ENCODE measurements at regions not wholly inside any gene's neighbourhood (a gene's known extent, or its start where the extent isn't known, plus 50 kb on each side); places are given as distances from the start of the nearest gene placed in this dataset.
"Not testable (repeated sequence)": the region's sequence is repeated elsewhere in the genome, so short reads cannot be mapped to it uniquely, and the experiment has no call there.

- Mint-ChIP-seq H3K36me3 (no peaks in the 10 kb centered on the region), H3K4me3 (no peak overlapping the region), H3K27ac (no peak overlapping the region), H3K4me1 (no peaks in the 10 kb centered on the region), H3K9me3 (peaks cover 7% of the 10 kb centered on the region), H3K27me3 (no peaks in the 10 kb centered on the region)
Measured at GRCh38 chr16:76676356-76676755, 399.2 kb downstream of the CNTNAP4 start.

DNA sequence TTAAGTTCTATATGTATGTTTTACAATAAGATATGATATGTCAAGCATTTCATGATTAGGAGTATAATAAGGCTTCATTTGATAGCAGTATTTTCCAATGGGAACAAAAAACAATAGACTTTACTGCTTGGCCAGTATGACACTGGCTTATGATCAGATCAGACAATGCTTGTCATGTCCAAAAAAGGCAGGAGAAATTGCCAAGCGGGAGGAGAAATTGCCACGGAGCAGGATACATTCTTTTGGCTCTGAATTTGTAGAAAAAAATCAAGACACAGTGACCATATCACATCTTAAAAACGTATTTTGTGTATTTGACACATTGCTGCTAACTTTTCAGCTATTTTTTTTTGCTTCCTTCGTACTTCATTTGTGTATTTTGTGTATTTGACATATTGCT lies 404.1 kb downstream of the CNTNAP4 start:
- Mint-ChIP-seq H3K27me3 (no peaks in the 10 kb centered on the region), H3K27ac (no peak overlapping the region), H3K4me1 (no peaks in the 10 kb centered on the region), H3K4me3 (no peak overlapping the region), H3K9me3 (peaks cover 7% of the 10 kb centered on the region), H3K36me3 (no peaks in the 10 kb centered on the region)

GRCh38 chr16:76683051-76683450 lies 405.9 kb downstream of the CNTNAP4 start:
- Mint-ChIP-seq H3K9me3 (peaks cover 14% of the 10 kb centered on the region), H3K27ac (no peak overlapping the region), H3K36me3 (no peaks in the 10 kb centered on the region), H3K4me3 (no peak overlapping the region), H3K27me3 (no peaks in the 10 kb centered on the region), H3K4me1 (no peaks in the 10 kb centered on the region)

DNA sequence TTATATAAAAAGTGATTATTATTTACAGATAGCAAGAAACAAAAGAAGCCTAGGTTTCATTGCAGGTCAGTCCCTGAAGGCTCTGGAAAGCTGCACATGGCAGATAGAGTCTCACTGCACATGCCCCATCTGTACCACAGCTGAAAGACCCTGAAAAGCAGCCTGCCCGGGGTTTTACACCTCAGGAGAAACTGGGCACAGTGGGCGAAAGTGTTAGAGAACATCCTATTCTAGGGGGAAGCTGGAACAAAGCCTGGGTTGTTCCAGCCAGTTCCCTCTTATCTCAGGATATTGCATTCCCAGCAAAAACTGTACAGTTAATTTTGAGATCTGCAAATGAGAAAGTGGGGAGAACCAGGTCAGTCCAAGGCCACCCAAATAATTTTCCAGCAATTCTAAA lies 419.7 kb downstream of the CNTNAP4 start:
- no peak overlapping the region for H3K27ac Mint-ChIP-seq
- peaks cover under 1% of the 10 kb centered on the region for H3K9me3 Mint-ChIP-seq
- no peaks in the 10 kb centered on the region for H3K36me3 Mint-ChIP-seq
- H3K4me1 Mint-ChIP-seq: no peaks in the 10 kb centered on the region
- H3K27me3 Mint-ChIP-seq: no peaks in the 10 kb centered on the region
- H3K4me3 Mint-ChIP-seq: no peak overlapping the region

DNA sequence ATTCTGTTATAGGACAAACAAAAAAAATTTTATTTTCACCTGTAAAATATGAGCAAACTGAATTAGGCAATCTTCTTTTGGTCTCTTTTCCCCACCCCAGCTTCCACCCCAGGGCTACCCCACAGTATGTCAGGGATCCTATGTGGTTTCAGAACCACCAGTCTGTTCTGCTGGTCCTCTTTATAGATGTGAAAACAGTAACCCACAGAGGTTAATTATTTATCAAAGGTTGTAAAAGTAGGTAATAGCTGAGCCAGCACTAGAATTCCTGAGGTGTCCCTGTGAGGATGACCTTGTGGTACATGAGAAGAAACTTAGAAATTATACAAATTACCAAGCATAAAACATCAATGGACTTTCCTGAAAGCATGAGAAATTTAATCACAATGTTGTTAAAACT lies 428.7 kb downstream of the CNTNAP4 start:
- Mint-ChIP-seq H3K27ac (no peak overlapping the region), H3K4me1 (no peaks in the 10 kb centered on the region), H3K4me3 (no peak overlapping the region), H3K9me3 (no peaks in the 10 kb centered on the region), H3K27me3 (no peaks in the 10 kb centered on the region), H3K36me3 (no peaks in the 10 kb centered on the region)

- no peaks in the 10 kb centered on the region for H3K27me3 Mint-ChIP-seq
- H3K9me3 Mint-ChIP-seq: peaks cover 18% of the 10 kb centered on the region
- no peak overlapping the region for H3K27ac Mint-ChIP-seq
- no peaks in the 10 kb centered on the region for H3K36me3 Mint-ChIP-seq
- no peaks in the 10 kb centered on the region for H3K4me1 Mint-ChIP-seq
- H3K4me3 Mint-ChIP-seq: no peak overlapping the region
Measured at GRCh38 chr16:76713191-76713590, 436.0 kb downstream of the CNTNAP4 start.

GRCh38 chr16:76716251-76716650 lies 439.1 kb downstream of the CNTNAP4 start:
- H3K4me1 Mint-ChIP-seq, H3K27me3 Mint-ChIP-seq, H3K27ac Mint-ChIP-seq, H3K4me3 Mint-ChIP-seq, H3K36me3 Mint-ChIP-seq: not testable (repeated sequence)
- H3K9me3 Mint-ChIP-seq: peaks cover 18% of the 10 kb centered on the region

GRCh38 chr16:76724181-76724580 lies 447.0 kb downstream of the CNTNAP4 start:
- Mint-ChIP-seq H3K4me3 (no peak overlapping the region), H3K9me3 (peaks cover 11% of the 10 kb centered on the region), H3K27ac (no peak overlapping the region), H3K27me3 (no peaks in the 10 kb centered on the region), H3K36me3 (no peaks in the 10 kb centered on the region), H3K4me1 (no peaks in the 10 kb centered on the region)

DNA sequence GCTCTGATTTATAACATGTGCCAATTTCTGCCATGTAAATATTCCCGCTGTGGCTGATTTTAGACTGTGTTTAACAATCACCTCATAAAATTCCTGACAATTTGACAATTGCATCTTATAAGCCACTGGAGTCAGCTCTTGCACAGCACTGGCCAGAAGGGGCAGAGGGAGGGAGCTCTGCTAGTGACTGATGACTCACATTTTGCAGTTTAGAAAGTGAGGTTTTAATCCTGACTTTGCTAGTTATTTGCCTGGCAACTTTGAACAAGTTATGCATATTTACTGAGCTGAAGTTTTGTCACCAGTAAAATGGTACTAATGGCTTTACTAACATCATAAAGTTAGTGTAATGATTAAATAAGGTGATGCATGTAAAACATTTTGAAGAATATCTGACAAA lies 452.3 kb downstream of the CNTNAP4 start:
- H3K4me1 Mint-ChIP-seq: no peaks in the 10 kb centered on the region
- no peak overlapping the region for H3K27ac Mint-ChIP-seq
- H3K36me3 Mint-ChIP-seq: no peaks in the 10 kb centered on the region
- H3K9me3 Mint-ChIP-seq: peaks cover 7% of the 10 kb centered on the region
- H3K4me3 Mint-ChIP-seq: no peak overlapping the region
- H3K27me3 Mint-ChIP-seq: no peaks in the 10 kb centered on the region

DNA sequence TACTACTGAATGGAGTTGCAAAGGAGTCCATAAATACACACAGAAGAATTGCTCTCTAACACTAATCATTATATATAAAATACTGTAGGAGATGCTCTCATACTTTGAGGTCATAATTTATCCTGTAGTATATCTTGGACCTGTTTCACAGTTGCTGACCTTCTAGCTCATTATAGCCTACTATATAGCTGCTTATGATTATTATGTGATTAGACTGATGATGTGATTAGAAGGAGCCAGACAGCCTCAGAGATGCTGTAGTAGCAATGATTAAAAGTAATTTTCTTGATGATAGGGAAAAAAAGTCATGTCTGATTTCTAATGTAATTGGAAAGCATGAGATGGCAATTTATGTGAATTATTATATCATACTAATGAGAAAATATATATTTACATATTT lies 455.7 kb downstream of the CNTNAP4 start:
- Mint-ChIP-seq H3K4me1 (no peaks in the 10 kb centered on the region), H3K9me3 (peaks cover 8% of the 10 kb centered on the region), H3K4me3 (no peak overlapping the region), H3K36me3 (no peaks in the 10 kb centered on the region), H3K27me3 (no peaks in the 10 kb centered on the region), H3K27ac (no peak overlapping the region)

DNA sequence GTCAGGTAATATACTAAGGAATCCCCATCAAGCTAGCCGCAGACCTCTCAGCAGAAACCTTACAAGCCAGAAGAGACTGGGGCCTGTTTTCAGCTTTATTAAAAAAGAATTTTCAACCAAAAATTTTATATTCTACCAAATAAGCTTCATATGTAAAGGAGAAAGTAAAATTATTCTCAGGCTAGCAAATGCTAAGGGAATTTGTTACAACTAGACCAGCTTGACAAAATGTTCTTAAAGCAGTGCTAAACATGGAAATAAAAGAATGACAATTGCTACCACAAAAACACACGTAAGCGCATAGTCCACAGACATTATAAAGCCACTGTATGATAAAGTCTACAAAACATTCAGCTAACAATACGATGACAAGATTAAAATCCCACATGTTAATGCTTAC lies 449.4 kb upstream of the MON1B start:
- Mint-ChIP-seq H3K9me3 (peaks cover 37% of the 10 kb centered on the region), H3K27me3 (no peaks in the 10 kb centered on the region), H3K4me3 (no peak overlapping the region), H3K4me1 (no peaks in the 10 kb centered on the region), H3K36me3 (no peaks in the 10 kb centered on the region), H3K27ac (no peak overlapping the region)

GRCh38 chr16:76748461-76749348 lies 442.3 kb upstream of the MON1B start:
- H3K4me3 Mint-ChIP-seq: no peak overlapping the region
- no peaks in the 10 kb centered on the region for H3K27me3 Mint-ChIP-seq
- no peaks in the 10 kb centered on the region for H3K36me3 Mint-ChIP-seq
- no peak overlapping the region for H3K27ac Mint-ChIP-seq
- H3K9me3 Mint-ChIP-seq: peaks cover 11% of the 10 kb centered on the region
- no peaks in the 10 kb centered on the region for H3K4me1 Mint-ChIP-seq

GRCh38 chr16:76749780-76750375 lies 441.1 kb upstream of the MON1B start:
- Mint-ChIP-seq H3K9me3 (peaks cover 8% of the 10 kb centered on the region), H3K36me3 (no peaks in the 10 kb centered on the region), H3K27ac (no peak overlapping the region), H3K4me1 (no peaks in the 10 kb centered on the region), H3K4me3 (no peak overlapping the region), H3K27me3 (no peaks in the 10 kb centered on the region)

DNA sequence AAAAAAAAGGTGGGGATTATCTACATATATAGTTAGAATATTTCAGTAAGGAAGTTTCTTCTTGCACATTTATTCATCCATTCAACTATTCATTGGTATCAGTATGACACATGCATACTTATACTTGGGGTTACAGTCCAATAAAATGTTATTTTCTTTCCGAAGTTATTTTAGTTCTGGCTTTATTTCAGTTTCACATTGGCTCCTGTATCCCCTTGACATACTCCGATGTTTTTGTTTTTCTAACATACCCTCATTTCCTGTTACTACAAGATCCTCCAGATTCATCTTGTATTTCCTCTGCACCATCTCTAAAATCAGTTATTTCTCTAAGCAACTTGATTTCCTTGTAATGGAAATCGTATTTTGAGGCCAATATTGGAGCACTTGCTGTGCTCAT lies 435.5 kb upstream of the MON1B start:
- H3K9me3 Mint-ChIP-seq: peaks cover 12% of the 10 kb centered on the region
- no peak overlapping the region for H3K27ac Mint-ChIP-seq
- H3K27me3 Mint-ChIP-seq: no peaks in the 10 kb centered on the region
- H3K4me1 Mint-ChIP-seq: no peaks in the 10 kb centered on the region
- H3K4me3 Mint-ChIP-seq: no peak overlapping the region
- no peaks in the 10 kb centered on the region for H3K36me3 Mint-ChIP-seq

DNA sequence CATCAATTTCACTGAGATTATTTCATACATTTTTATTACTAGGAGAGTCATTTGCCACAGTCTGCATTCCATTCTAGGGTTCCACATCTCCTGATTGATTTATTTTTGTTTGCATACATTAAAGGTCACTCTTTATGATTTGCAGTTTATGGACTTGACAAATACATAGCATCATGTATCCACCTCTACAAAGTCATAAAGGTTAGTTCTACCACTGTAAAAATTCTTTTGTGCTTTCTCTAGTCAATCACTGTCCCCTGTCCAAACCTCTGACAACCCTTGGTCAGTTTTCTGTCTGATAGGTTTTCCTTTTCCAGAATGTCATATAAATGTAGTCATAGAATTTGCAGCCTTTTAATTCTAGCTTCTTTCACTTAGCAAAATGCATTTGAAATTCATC lies 434.6 kb upstream of the MON1B start:
- H3K4me1 Mint-ChIP-seq: no peaks in the 10 kb centered on the region
- no peaks in the 10 kb centered on the region for H3K27me3 Mint-ChIP-seq
- no peaks in the 10 kb centered on the region for H3K36me3 Mint-ChIP-seq

DNA sequence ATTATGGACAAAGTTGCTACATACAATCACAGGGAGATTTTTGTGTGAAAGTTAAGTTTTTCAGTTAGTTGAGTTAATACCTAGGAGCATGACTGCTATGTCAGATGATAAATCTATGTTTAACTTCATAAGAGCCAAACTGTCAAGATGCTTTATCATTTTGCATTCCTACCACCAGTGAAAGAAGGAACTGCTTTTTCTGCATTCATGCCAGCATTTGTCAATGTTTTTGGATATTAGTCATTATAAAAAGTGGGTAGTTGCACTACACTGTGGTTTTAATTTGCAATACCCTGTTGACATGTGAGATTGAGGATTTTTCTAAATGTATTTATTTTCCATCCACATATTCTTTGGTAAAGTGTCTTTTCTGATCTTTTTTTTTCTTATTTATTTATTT lies 434.0 kb upstream of the MON1B start:
- Mint-ChIP-seq H3K27me3 (no peaks in the 10 kb centered on the region), H3K36me3 (no peaks in the 10 kb centered on the region)

More for the DNA sequence above, 434.6 kb upstream of the MON1B start:
- H3K4me3 Mint-ChIP-seq: no peak overlapping the region
- H3K27ac Mint-ChIP-seq: no peak overlapping the region
- H3K9me3 Mint-ChIP-seq: peaks cover 17% of the 10 kb centered on the region

More for the DNA sequence above, 434.0 kb upstream of the MON1B start:
- Mint-ChIP-seq H3K27ac (no peak overlapping the region), H3K4me1 (no peaks in the 10 kb centered on the region), H3K4me3 (no peak overlapping the region), H3K9me3 (peaks cover 17% of the 10 kb centered on the region)
